Fibroblast of skin of left biceps (primary cell): ENCODE measurements at regions not wholly inside any gene's neighbourhood (a gene's known extent, or its start where the extent isn't known, plus 50 kb on each side); places are given as distances from the start of the nearest gene placed in this dataset.
"Not testable (repeated sequence)": the region's sequence is repeated elsewhere in the genome, so short reads cannot be mapped to it uniquely, and the experiment has no call there.

Experiments used
- DNase-seq, 2 experiments: peaks; one replicate each; pipeline ENCODE4 v3.0.0-alpha.2; 2013; ENCODE audit warnings: low read depth in 2 of 2

GRCh38 chr6:12508553-12508952, 208.0 kb upstream of the PHACTR1 start:
- no peak for DNase-seq

GRCh38 chr6:12509060-12509459, 207.5 kb upstream of the PHACTR1 start:
- DNase-seq, result no peak

- DNase-seq, result no peak
Measured at GRCh38 chr6:12516070-12516469, 200.5 kb upstream of the PHACTR1 start.

- no peak for DNase-seq
Measured at GRCh38 chr6:12522347-12522746, 194.2 kb upstream of the PHACTR1 start.

GRCh38 chr6:12523726-12524125, 192.8 kb upstream of the PHACTR1 start:
- no peak for DNase-seq

- no peak for DNase-seq
Measured at GRCh38 chr6:12525276-12525675, 191.3 kb upstream of the PHACTR1 start.

- no peak for DNase-seq
Measured at GRCh38 chr6:12527339-12527738, 189.2 kb upstream of the PHACTR1 start.

- DNase-seq, result no peak
Measured at GRCh38 chr6:12528136-12528535, 188.4 kb upstream of the PHACTR1 start.

- no peak for DNase-seq
Measured at GRCh38 chr6:12528581-12529363, 187.8 kb upstream of the PHACTR1 start.

GRCh38 chr6:12529364-12530019, 187.1 kb upstream of the PHACTR1 start:
- no peak for DNase-seq

GRCh38 chr6:12530345-12530744, 186.2 kb upstream of the PHACTR1 start:
- no peak for DNase-seq

- no peak for DNase-seq
Measured at GRCh38 chr6:12533586-12533985, 183.0 kb upstream of the PHACTR1 start.

- no peak for DNase-seq
Measured at GRCh38 chr6:12534069-12534853, 182.3 kb upstream of the PHACTR1 start.

- no peak for DNase-seq
Measured at GRCh38 chr6:12535586-12536314, 180.8 kb upstream of the PHACTR1 start.

- DNase-seq, result no peak
Measured at GRCh38 chr6:12536416-12536815, 180.2 kb upstream of the PHACTR1 start.

- DNase-seq, result peak; percentile 13 to 20
Measured at GRCh38 chr6:12537389-12537788, 179.2 kb upstream of the PHACTR1 start.

- no peak for DNase-seq
Measured at GRCh38 chr6:12538881-12539357, 177.6 kb upstream of the PHACTR1 start.

GRCh38 chr6:12542319-12543115, 174.1 kb upstream of the PHACTR1 start:
- DNase-seq, result not testable (repeated sequence)

- DNase-seq, result no peak
Measured at GRCh38 chr6:12543953-12544352, 172.6 kb upstream of the PHACTR1 start.

- DNase-seq, result no peak
Measured at GRCh38 chr6:12544821-12545565, 171.6 kb upstream of the PHACTR1 start.
